Stomach (tissue), 8 donors: ENCODE measurements at regions not wholly inside any gene's neighbourhood (a gene's known extent, or its start where the extent isn't known, plus 50 kb on each side); places are given as distances from the start of the nearest gene placed in this dataset.

ENCODE experiments used
- DNase-seq, 2 donors: peaks; one replicate each; pipeline versions ENCODE4 v3.0.0 to v3.0.0-alpha.2; 2013 to 2019
- H3K27ac ChIP-seq, 5 donors: fragments of 200-600 bp in 4 of 5; sonication (generic) in 4 of 5; one replicate each; pipeline ENCODE4 v1.5.1; 2013 to 2019; ENCODE audit warnings: mild to moderate bottlenecking in 1 of 5, moderate library complexity in 1 of 5
- H3K27me3 ChIP-seq, 3 donors: fragments of 200-600 bp; sonication (generic); one replicate each; pipeline ENCODE4 v1.5.1; 2017 to 2019; ENCODE audit warnings: mixed run types in 1 of 3
- H3K36me3 ChIP-seq, 4 donors: fragments of 200-600 bp; sonication (generic); 1 replicate in 3 of 4; 2 replicates in 1 of 4; pipeline ENCODE4 v1.5.1; 2016 to 2019
- H3K4me1 ChIP-seq, 4 donors: fragments of 200-600 bp; sonication (generic); one replicate each; pipeline ENCODE4 v1.5.1; 2016 to 2019
- H3K4me3 ChIP-seq, 4 donors: fragments of 200-600 bp; sonication (generic) in 3 of 4; one replicate each; pipeline ENCODE4 v1.5.1; 2016 to 2019; ENCODE audit warnings: mild to moderate bottlenecking in 1 of 4
- H3K9me3 ChIP-seq, 4 donors: fragments of 200-600 bp; sonication (generic); one replicate each; pipeline ENCODE4 v1.5.1; 2016 to 2019
- CTCF ChIP-seq, 7 experiments: fragments of 450-650 bp in 4 of 7; fragments of 200-600 bp in 3 of 7; sonication (generic) in 3 of 7; IDR thresholded peaks; one replicate each; pipeline ENCODE4 v1.5.1; 2016 to 2019; ENCODE audit warnings: antibody characterized with exemption in 7 of 7, control low read depth in 2 of 7, mild to moderate bottlenecking in 1 of 7
- EP300 ChIP-seq: sonication (generic); formaldehyde crosslinking; IDR thresholded peaks from one replicate; pipeline ENCODE4 v1.6.1; 2017; ENCODE audit warnings: antibody characterized with exemption
- POLR2A ChIP-seq, 4 donors: fragments of 450-650 bp; IDR thresholded peaks; one replicate each; pipeline ENCODE4 v1.6.1; 2016; ENCODE audit warnings: antibody characterized with exemption in 4 of 4, control low read depth in 2 of 4, mild to moderate bottlenecking in 1 of 4, moderate library complexity in 1 of 4
- POLR2AphosphoS5 ChIP-seq, 3 donors: sonication (generic); formaldehyde crosslinking; IDR thresholded peaks; one replicate each; pipeline ENCODE4 v1.6.1; 2016; ENCODE audit warnings: antibody characterized with exemption in 3 of 3
- WGBS, 5 donors: extraction: QIAGEN DNeasy Blood & Tissue Kit in 3 of 5; methylation state at CpG; one replicate each; pipeline versions ENCODE4 v1.1.5 to v1.1.7; 2013 to 2018; 5-methylcytosine and 5-hydroxymethylcytosine counted together
- intact Hi-C: fragments of 100-400 bp; cut with DNase I; formaldehyde crosslinking; loops from one replicate; pipeline ENCODE4 v1.15.1; 2023; ENCODE audit warnings: low total_unique reads
- donor health status: healthy with polysubstance abuse.
- donor health status: Bipolar disorder and iron deficiency.
- donor health status: healthy.

- DNase-seq = no peak
These were observed 230.7 kb upstream of the PODXL start for GRCh38 chr7:131787101-131787500.

GRCh38 chr7:131786204-131786603 is 229.8 kb upstream of the PODXL start:
- H3K27me3 ChIP-seq = peaks cover 0 to 13% (median 2%) of the 10 kb centered on the region in 3 donors
- H3K36me3 ChIP-seq = no peaks in the 10 kb centered on the region
- no peaks in the 10 kb centered on the region for H3K9me3 ChIP-seq
- no peaks in the 10 kb centered on the region for H3K4me1 ChIP-seq
- DNase-seq = no peak
- H3K27ac ChIP-seq = no peak overlapping the region
- 42 to 50% (median 46%) methylated on average over 2 of the region's 2 CpGs for whole genome bisulfite sequencing, 5 donors
- H3K4me3 ChIP-seq = no peak overlapping the region
- intact Hi-C loops = no loop called here
- TF ChIP-seq CTCF (IDR thresholded peaks at IDR 0.05) (no peak), EP300 (no peak), POLR2A (IDR thresholded peaks at IDR 0.05) (no peak), POLR2AphosphoS5 (IDR thresholded peaks at IDR 0.05) (no peak)

More at GRCh38 chr7:131787101-131787500, 230.7 kb upstream of the PODXL start:
- no peak for TF ChIP-seq POLR2A (IDR thresholded peaks at IDR 0.05)
- no peak for TF ChIP-seq POLR2AphosphoS5 (IDR thresholded peaks at IDR 0.05)
- TF ChIP-seq EP300 = no peak
- no peak for TF ChIP-seq CTCF (IDR thresholded peaks at IDR 0.05)
- peaks cover 0 to 4% (median 0%) of the 10 kb centered on the region in 3 donors for H3K27me3 ChIP-seq
- H3K36me3 ChIP-seq = no peaks in the 10 kb centered on the region
- WGBS, 5 donors = 54 to 96% (median 89%) methylated on average over 1 of the region's 1 CpG
- H3K9me3 ChIP-seq = no peaks in the 10 kb centered on the region
- H3K4me3 ChIP-seq = no peak overlapping the region
- H3K27ac ChIP-seq = no peak overlapping the region
- H3K4me1 ChIP-seq = no peaks in the 10 kb centered on the region
- intact Hi-C loops = no loop called here

GRCh38 chr7:131778601-131779000 is 222.2 kb upstream of the PODXL start:
- no peak overlapping the region for H3K27ac ChIP-seq
- H3K27me3 ChIP-seq = peaks cover 0 to 18% (median 5%) of the 10 kb centered on the region in 3 donors
- H3K36me3 ChIP-seq = no peaks in the 10 kb centered on the region
- H3K9me3 ChIP-seq = no peaks in the 10 kb centered on the region
- 87 to 96% (median 92%) methylated on average over 1 to 2 of the region's 2 CpGs for WGBS, 5 donors
- TF ChIP-seq CTCF (IDR thresholded peaks at IDR 0.05) (no peak), POLR2AphosphoS5 (IDR thresholded peaks at IDR 0.05) (no peak), EP300 (no peak), POLR2A (IDR thresholded peaks at IDR 0.05) (no peak)
- intact Hi-C loops = no loop called here
- H3K4me1 ChIP-seq = no peaks in the 10 kb centered on the region
- no peak overlapping the region for H3K4me3 ChIP-seq
- no peak for DNase-seq

- intact Hi-C loops = no loop called here
- H3K27ac ChIP-seq = no peak overlapping the region
- WGBS, 5 donors = 54 to 63% (median 59%) methylated on average over 10 of the region's 10 CpGs
- no peaks in the 10 kb centered on the region for H3K9me3 ChIP-seq
- H3K4me3 ChIP-seq = no peak overlapping the region
- TF ChIP-seq POLR2AphosphoS5 (IDR thresholded peaks at IDR 0.05) (no peak), EP300 (no peak), CTCF (IDR thresholded peaks at IDR 0.05) (no peak), POLR2A (IDR thresholded peaks at IDR 0.05) (no peak)
- no peaks in the 10 kb centered on the region for H3K4me1 ChIP-seq
- peaks cover 0 to 4% (median 0%) of the 10 kb centered on the region in 3 donors for H3K27me3 ChIP-seq
- H3K36me3 ChIP-seq = no peaks in the 10 kb centered on the region
- DNase-seq = no peak
These were observed 218.2 kb upstream of the PODXL start for GRCh38 chr7:131774419-131775220.
